Esophagus squamous epithelium (tissue), 4 donors: ENCODE measurements at regions not wholly inside any gene's neighbourhood (a gene's known extent, or its start where the extent isn't known, plus 50 kb on each side); places are given as distances from the start of the nearest gene placed in this dataset.

Source experiments
- CTCF ChIP-seq, 6 experiments: fragments of 450-650 bp in 4 of 6; fragments of 200-600 bp in 2 of 6; sonication (generic) in 2 of 6; IDR thresholded peaks; one replicate each; pipeline ENCODE4 v1.5.1; 2016 to 2019; ENCODE audit warnings: antibody characterized with exemption in 6 of 6, mild to moderate bottlenecking in 4 of 6, moderate library complexity in 4 of 6
- POLR2A ChIP-seq, 4 donors: fragments of 450-650 bp; IDR thresholded peaks; one replicate each; pipeline ENCODE4 v1.6.1; 2017; ENCODE audit warnings: antibody characterized with exemption in 4 of 4, mild to moderate bottlenecking in 4 of 4, moderate library complexity in 3 of 4

- TF ChIP-seq CTCF (IDR thresholded peaks at IDR 0.05) (peak; percentile 15 to 80 (median 56)), POLR2A (IDR thresholded peaks at IDR 0.05) (no peak)
Measured at GRCh38 chr7:81499262-81500116, 270.4 kb downstream of the HGF start.
